ENCODE measurements at regions not wholly inside any gene's neighbourhood (a gene's known extent, or its start where the extent isn't known, plus 50 kb on each side); places are given as distances from the start of the nearest gene placed in this dataset.
"Not testable (repeated sequence)": the region's sequence is repeated elsewhere in the genome, so short reads cannot be mapped to it uniquely, and the experiment has no call there.

GRCh38 chr4:82247629-82248028 lies 126.2 kb downstream of the HNRNPD start:
- no peak for DNase-seq (ENCODE audit: low spot score)

- no peak for DNase-seq (ENCODE audit: low spot score)
Measured at GRCh38 chr4:82247171-82247570, 126.6 kb downstream of the HNRNPD start.

DNA sequence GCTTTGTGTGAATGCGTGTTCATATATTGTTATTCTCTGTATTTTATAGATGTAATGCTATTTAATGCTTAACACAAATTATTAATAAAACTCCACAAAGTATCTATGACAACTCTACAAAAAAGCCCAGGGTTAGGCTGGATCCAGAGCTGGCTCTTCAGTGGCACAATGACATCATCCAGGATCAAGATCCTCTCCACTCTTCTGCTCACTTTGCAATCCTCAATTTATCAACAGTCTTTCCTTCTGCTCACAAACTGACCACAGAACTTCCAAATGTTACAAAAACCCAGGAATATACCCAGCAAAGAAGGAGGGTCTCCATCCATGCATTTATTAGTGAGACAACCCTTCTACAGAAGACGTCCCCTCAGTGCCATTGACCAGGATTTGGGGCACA lies 132.3 kb downstream of the HNRNPD start:
- DNase-seq (ENCODE audit: low spot score): no peak

GRCh38 chr4:82240410-82240809 lies 133.4 kb downstream of the HNRNPD start:
- no peak for DNase-seq (ENCODE audit: low spot score)

DNA sequence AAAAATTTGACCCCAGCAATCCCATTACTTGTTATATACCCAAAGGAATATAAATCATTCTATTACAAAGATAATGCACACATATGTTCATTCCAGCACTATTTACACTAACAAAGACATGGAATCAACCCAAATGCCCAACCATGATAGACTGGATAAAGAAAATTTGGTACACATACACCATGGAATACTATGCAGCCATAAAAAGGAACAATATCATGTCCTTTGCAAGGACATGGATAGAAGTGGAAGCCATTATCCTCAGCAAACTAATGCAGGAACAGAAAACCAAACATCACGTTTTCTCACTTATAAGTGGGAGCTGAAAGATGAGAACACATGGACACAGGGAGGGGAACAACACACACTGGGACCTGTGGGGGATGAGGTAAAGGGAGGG lies 136.6 kb downstream of the HNRNPD start:
- DNase-seq (ENCODE audit: low spot score): not testable (repeated sequence)

DNA sequence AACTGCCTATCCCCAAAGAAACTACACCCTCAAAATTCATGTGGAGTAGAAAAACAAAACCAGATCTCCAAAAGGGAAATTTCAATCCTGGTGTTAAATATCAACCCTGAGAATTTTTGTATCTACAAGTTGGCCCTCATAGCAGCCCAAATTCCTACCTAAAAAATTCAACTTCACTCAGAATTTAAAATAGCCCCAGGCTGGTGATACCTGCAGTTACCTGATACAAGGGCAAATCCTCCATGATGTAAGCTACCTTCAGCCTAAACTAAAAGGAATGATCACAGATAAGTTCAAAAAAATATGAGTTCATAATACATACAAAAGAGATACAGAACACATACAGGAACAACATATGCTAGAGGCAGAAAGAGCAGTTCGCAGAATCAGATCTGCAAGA lies 138.4 kb downstream of the HNRNPD start:
- DNase-seq (ENCODE audit: low spot score): no peak

- DNase-seq (ENCODE audit: low spot score): no peak
Measured at GRCh38 chr4:82232891-82233290, 140.9 kb downstream of the HNRNPD start.

GRCh38 chr4:82231806-82232205 lies 142.0 kb downstream of the HNRNPD start:
- DNase-seq (ENCODE audit: low spot score): no peak

GRCh38 chr4:82230306-82230705 lies 143.5 kb downstream of the HNRNPD start:
- no peak for DNase-seq (ENCODE audit: low spot score)

DNA sequence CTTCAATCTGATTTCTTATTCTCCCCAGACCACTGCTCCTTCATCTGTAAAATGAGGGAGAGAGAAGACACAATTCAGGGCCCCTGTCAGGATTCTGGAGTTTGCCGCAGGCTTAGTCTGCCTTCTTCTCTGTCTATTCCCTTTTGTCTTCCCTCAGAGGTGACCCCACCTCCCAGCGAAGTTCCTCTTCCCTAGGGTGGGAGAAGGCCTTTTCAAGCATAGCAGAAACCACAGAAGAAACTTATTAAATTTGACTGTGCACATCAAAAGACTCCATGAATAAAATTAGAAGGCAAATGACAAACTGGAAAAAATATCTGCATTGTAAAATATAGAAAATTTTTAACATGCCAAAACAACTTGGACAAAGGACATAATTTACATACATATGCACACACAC lies 148.8 kb downstream of the HNRNPD start:
- DNase-seq (ENCODE audit: low spot score): no peak

DNA sequence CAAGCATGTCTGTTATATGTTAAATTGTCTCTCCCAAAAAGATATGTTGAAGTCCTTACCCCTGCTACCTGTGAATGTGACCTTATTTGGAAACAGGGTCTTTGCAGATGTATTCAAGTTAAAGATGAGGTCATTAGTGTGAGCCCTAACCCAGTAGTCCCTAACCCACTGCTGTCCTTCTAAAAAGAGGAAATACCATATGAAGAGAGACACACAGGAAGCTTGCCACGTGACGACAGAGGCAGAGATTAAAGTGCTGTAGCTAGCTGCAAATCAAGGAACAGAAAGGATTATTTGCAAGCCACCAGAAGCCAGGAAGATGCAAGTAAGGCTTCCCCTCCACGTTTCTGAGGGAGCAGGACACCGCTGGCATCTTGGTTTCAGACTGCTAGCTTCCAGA lies 150.1 kb downstream of the HNRNPD start:
- DNase-seq (ENCODE audit: low spot score): no peak

- no peak for DNase-seq (ENCODE audit: low spot score)
Measured at GRCh38 chr4:82219346-82219745, 154.4 kb downstream of the HNRNPD start.

- DNase-seq (ENCODE audit: low spot score): no peak
Measured at GRCh38 chr4:82217986-82218715, 155.6 kb downstream of the HNRNPD start.

GRCh38 chr4:82216219-82216618 lies 157.6 kb downstream of the HNRNPD start:
- DNase-seq (ENCODE audit: low spot score): no peak

- no peak for DNase-seq (ENCODE audit: low spot score)
Measured at GRCh38 chr4:82215800-82216199, 158.0 kb downstream of the HNRNPD start.

DNA sequence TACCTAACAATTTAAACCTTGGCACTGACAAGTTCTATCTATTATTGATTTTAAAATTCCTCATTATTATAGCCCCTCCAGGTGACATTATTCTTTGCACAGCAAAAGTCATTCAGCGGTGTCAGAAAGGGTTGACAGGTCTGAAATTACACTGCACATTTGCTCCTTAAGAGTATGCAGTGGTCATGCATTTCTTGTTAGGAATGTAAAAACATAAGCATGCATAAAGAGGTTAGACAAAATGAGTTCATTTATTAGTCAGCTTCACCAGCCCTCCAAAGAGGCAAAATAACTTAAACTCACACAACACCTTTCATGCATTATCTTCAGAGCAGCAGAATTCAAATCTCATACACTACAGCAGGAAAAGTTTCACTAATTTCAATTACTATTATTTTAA lies 158.8 kb downstream of the HNRNPD start:
- no peak for DNase-seq (ENCODE audit: low spot score)

DNA sequence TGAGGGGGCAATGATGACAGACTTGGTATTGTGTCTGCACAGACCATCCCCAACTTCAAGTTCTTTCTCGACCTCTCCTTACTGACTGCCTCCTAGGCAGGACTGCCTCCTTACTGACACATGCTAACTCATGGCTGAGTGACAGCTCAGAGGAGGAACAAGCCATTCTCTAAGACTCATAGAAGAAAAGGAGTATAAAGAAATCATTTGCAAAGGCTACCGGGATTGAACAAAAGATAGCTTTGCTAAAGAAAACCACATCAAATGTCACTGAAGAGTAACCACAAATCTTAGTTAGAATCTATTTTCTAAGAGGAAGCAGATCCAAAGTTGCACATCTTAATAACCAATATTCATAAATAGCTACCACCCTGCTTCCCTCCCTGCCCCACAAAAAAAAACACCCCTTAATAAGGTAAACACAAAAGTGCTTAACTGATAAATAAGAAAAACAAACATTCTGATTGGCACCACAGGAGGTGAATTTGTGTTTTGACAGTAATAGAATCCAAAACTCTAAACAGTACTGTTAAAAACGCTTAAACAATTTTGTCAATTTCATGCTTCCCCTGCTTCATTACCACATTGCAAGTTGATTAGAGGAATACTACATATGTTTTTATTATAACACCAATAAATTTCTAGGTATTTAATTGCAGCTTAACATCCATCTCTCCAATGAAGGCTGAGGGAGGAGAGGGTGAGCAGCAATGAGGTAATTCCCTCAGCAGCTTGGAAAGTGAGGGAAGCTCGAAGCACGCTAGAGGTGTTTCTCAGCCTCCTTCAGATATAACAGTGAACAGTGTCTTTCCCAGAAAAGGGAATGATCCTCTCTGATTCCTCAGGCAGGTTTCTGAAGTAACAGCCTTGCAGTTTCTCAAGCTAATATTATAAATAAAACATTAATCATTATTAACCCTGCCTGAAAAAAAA lies 160.0 kb downstream of the HNRNPD start:
- DNase-seq (ENCODE audit: low spot score): no peak

DNA sequence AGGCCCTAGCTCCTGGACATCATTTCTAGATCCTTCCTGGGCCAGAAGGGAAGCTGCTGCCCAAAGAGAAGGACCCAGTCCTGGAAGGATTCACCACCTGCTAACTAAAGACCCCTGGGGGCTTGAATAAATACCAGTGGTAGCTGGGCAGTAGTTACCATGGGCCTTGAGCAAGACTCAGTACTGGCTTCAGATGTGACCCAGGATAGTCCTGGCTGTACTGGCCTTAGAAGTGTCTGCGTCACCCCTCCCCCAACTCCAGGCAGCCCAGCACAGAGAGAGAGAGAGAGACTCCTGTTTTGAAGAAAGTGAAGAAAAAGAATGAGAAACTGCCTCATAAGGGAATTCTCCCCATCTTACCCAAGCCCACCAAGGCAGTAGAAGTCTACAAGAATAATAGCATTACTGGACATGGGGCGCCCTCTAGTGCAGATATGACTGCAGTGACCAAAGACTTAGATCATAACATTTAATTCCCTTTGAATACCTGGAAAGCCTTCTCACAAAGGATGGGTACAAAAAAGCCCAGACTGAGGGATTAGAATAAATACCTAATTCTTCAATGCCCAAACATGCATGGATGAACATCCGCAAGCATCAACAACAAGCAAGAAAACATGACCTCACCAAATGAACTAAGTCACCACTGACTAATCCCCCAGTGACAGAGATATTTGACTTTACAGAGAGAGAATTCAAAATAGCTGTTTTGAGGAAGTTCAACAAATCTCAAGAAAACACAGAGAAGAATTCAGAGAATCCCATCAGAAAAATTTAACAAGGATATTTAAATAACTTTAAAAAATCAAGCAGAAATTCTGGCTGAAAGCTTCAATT lies 171.8 kb downstream of the HNRNPD start:
- DNase-seq (ENCODE audit: low spot score): no peak

- DNase-seq (ENCODE audit: low spot score): no peak
Measured at GRCh38 chr4:82201303-82201702, 172.5 kb downstream of the HNRNPD start.

GRCh38 chr4:82200046-82200445 lies 173.7 kb downstream of the HNRNPD start:
- no peak for DNase-seq (ENCODE audit: low spot score)

DNA sequence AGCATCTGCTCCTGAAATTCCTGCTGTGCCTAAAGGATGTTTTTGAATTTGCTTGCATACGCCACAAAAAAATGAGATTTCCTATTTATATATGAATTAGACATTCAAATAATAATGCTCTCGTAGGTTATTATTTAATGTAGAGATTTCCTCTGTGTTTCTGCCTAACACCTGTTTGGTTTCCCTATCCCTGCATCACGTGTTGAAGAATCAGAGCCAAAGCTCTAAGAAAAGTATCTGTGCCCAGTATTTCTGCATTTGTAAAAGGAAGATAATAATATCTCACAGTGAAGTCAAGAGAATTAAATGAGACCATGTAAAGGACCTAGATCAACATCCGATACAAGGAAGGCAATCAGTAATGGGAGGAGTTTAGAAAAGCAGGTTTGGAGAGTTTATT lies 179.5 kb downstream of the HNRNPD start:
- DNase-seq (ENCODE audit: low spot score): no peak

DNA sequence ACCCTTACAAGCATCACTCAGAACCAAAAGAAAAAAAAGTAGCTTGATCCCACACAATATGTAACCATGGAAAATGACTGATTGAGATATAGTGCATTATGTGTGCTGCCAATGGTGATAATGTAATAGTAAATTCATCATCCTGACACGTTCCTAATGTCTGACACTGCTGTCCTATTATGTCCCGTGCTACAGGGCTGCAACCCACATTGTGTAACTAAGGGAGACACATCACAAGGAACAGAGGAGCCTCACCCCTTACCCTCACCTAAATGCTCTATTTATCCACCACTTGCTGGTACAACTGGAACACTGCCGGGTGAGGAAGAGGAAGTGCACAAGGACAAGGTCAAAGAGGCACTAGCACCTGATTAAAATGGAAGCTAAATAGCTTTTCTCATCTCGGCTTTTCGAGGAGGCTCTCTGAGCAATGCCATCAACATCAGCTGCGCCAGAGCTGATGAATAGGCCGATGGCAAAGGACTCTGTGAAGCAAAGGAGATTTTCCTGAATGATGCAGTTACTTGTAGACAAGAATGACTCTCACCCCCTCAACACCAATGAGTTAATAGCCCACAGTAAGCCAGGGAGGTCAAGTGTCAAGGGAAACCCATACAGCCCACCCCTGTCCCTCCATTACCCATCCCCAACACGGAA lies 181.6 kb downstream of the HNRNPD start:
- DNase-seq (ENCODE audit: low spot score): no peak

Data from hepatic stellate cell (primary cell).